H9 (cell line): ENCODE measurements at regions not wholly inside any gene's neighbourhood (a gene's known extent, or its start where the extent isn't known, plus 50 kb on each side); places are given as distances from the start of the nearest gene placed in this dataset.

Experiments
- DNase-seq: peaks from one replicate; pipeline ENCODE4 v3.0.0-alpha.2; 2017
- H2AFZ ChIP-seq: one replicate; pipeline ENCODE4 v1.6.1; 2013; ENCODE audit warnings: mild to moderate bottlenecking, low read length, control low read depth, moderate library complexity
- H2AK5ac ChIP-seq: 2 replicates; pipeline ENCODE4 v1.6.1; 2013; ENCODE audit warnings: low read length, control low read depth, mixed read lengths; ENCODE audit not compliant: insufficient read length
- H2BK120ac ChIP-seq: one replicate; pipeline ENCODE4 v1.6.1; 2013; ENCODE audit warnings: low read depth, mild to moderate bottlenecking, low read length, control low read depth, inconsistent platforms; ENCODE audit not compliant: poor library complexity, severe bottlenecking
- H2BK12ac ChIP-seq: 2 replicates; pipeline ENCODE4 v1.6.1; 2013; ENCODE audit warnings: low read length, control low read depth, mixed read lengths, low read depth; ENCODE audit not compliant: insufficient read length
- H2BK15ac ChIP-seq: 2 replicates; pipeline ENCODE4 v1.6.1; 2013; ENCODE audit warnings: low read depth, low read length, control low read depth
- H2BK20ac ChIP-seq: one replicate; pipeline ENCODE4 v1.6.1; 2013; ENCODE audit warnings: low read depth, mild to moderate bottlenecking, low read length, control low read depth, inconsistent platforms; ENCODE audit not compliant: poor library complexity, severe bottlenecking
- H2BK5ac ChIP-seq: 2 replicates; pipeline ENCODE4 v1.6.1; 2013; ENCODE audit warnings: low read length, control low read depth, mixed read lengths; ENCODE audit not compliant: insufficient read length
- H3K14ac ChIP-seq: 2 replicates; pipeline ENCODE4 v1.6.1; 2013; ENCODE audit warnings: low read length, control low read depth; ENCODE audit not compliant: insufficient read depth
- H3K18ac ChIP-seq: 2 replicates; pipeline ENCODE4 v1.6.1; 2013; ENCODE audit warnings: low read depth, mild to moderate bottlenecking, mixed read lengths, low read length, control low read depth; ENCODE audit not compliant: insufficient read length
- H3K23ac ChIP-seq: 2 replicates; pipeline ENCODE4 v1.6.1; 2013; ENCODE audit warnings: low read length, control low read depth, mixed read lengths, low read depth; ENCODE audit not compliant: insufficient read length
- H3K23me2 ChIP-seq: 2 replicates; pipeline ENCODE4 v1.6.1; 2013; ENCODE audit warnings: low read depth, mild to moderate bottlenecking, mixed read lengths, low read length, control low read depth; ENCODE audit not compliant: insufficient read length, poor library complexity, severe bottlenecking
- H3K27ac ChIP-seq: 2 replicates; pipeline ENCODE4 v1.5.1; 2013; ENCODE audit warnings: low read length, control low read depth, mixed read lengths, low read depth; ENCODE audit not compliant: insufficient read length
- H3K27me3 ChIP-seq: 2 replicates; pipeline ENCODE4 v1.6.1; 2013; ENCODE audit warnings: low read length, control low read depth, inconsistent platforms; ENCODE audit not compliant: insufficient read depth
- H3K4ac ChIP-seq: 2 replicates; pipeline ENCODE4 v1.6.1; 2013; ENCODE audit warnings: low read depth, mild to moderate bottlenecking, control low read depth, inconsistent platforms, low read length, moderate library complexity
- H3K4me1 ChIP-seq: 2 replicates; pipeline ENCODE4 v1.6.1; 2013; ENCODE audit warnings: low read length, control low read depth, inconsistent platforms; ENCODE audit not compliant: insufficient read depth
- H3K4me2 ChIP-seq: 2 replicates; pipeline ENCODE4 v1.6.1; 2013; ENCODE audit warnings: low read length, control low read depth, mixed read lengths; ENCODE audit not compliant: insufficient read length, insufficient read depth
- H3K56ac ChIP-seq: 2 replicates; pipeline ENCODE4 v1.6.1; 2013; ENCODE audit warnings: low read depth, mild to moderate bottlenecking, mixed read lengths, low read length, control low read depth; ENCODE audit not compliant: insufficient read length
- H3K79me1 ChIP-seq: 2 replicates; pipeline ENCODE4 v1.6.1; 2013; ENCODE audit warnings: low read depth, mild to moderate bottlenecking, moderate library complexity, low read length, control low read depth, inconsistent platforms; ENCODE audit not compliant: insufficient read depth, poor library complexity, severe bottlenecking
- H3K79me2 ChIP-seq: 2 replicates; pipeline ENCODE4 v1.6.1; 2013; ENCODE audit warnings: low read length, control low read depth, inconsistent platforms; ENCODE audit not compliant: insufficient read depth
- H3K9ac ChIP-seq: 2 replicates; pipeline ENCODE4 v1.6.1; 2013; ENCODE audit warnings: low read length, control low read depth, mixed read lengths; ENCODE audit not compliant: insufficient read length; ENCODE audit errors: extremely low read depth
- H3K9me3 ChIP-seq: one replicate; pipeline ENCODE4 v1.6.1; 2013; ENCODE audit warnings: low read depth, low read length, inconsistent platforms; ENCODE audit not compliant: control insufficient read depth
- H3T11ph ChIP-seq: one replicate; pipeline ENCODE4 v1.6.1; 2013; ENCODE audit warnings: mild to moderate bottlenecking, low read length, control low read depth, inconsistent platforms
- H4K20me1 ChIP-seq: one replicate; pipeline ENCODE4 v1.6.1; 2013; ENCODE audit not compliant: control insufficient read depth, insufficient read length, insufficient read depth
- H4K5ac ChIP-seq: 2 replicates; pipeline ENCODE4 v1.6.1; 2013; ENCODE audit warnings: low read depth, mild to moderate bottlenecking, mixed read lengths, low read length, control low read depth; ENCODE audit not compliant: insufficient read length
- H4K8ac ChIP-seq: replicated peaks from 2 replicates; pipeline ENCODE4 v1.6.1; 2013; ENCODE audit warnings: low read length, control low read depth, mixed read lengths, low read depth; ENCODE audit not compliant: insufficient read length
- H4K91ac ChIP-seq: 2 replicates; pipeline ENCODE4 v1.6.1; 2013; ENCODE audit warnings: low read depth, mild to moderate bottlenecking, moderate library complexity, mixed read lengths, low read length, control low read depth; ENCODE audit not compliant: insufficient read length
- H3K27ac Mint-ChIP-seq, 3 experiments: 2 replicates in 2 of 3; 3 replicates in 1 of 3; pipeline ENCODE4 v1.8.0; 2020 to 2021; ENCODE audit warnings: mixed read lengths in 3 of 3, mild to moderate bottlenecking in 1 of 3, moderate library complexity in 1 of 3
- H3K27me3 Mint-ChIP-seq: 2 replicates; pipeline ENCODE4 v1.8.0; 2021; ENCODE audit warnings: low read depth, mild to moderate bottlenecking, moderate library complexity, mixed read lengths
- H3K36me3 Mint-ChIP-seq, 3 experiments: 2 replicates in 2 of 3; 3 replicates in 1 of 3; pipeline ENCODE4 v1.8.0; 2020 to 2021; ENCODE audit warnings: low read depth in 3 of 3, mixed read lengths in 3 of 3; ENCODE audit not compliant: insufficient read depth in 1 of 3
- H3K4me1 Mint-ChIP-seq, 2 experiments: 2 replicates each; pipeline ENCODE4 v1.8.0; 2020; ENCODE audit warnings: mixed read lengths in 2 of 2
- H3K4me3 Mint-ChIP-seq, 2 experiments: 2 replicates in 1 of 2; 3 replicates in 1 of 2; pipeline ENCODE4 v1.8.0; 2020 to 2021; ENCODE audit warnings: mild to moderate bottlenecking in 2 of 2, mixed read lengths in 2 of 2, moderate library complexity in 1 of 2
- H3K9me3 Mint-ChIP-seq, 2 experiments: 2 replicates in 1 of 2; 3 replicates in 1 of 2; pipeline ENCODE4 v1.8.0; 2020; ENCODE audit warnings: mild to moderate bottlenecking in 2 of 2, mixed read lengths in 2 of 2, moderate library complexity in 1 of 2
- CTCF ChIP-seq: fragments of 200-600 bp; sonication (generic); conservative IDR thresholded peaks from 3 replicates; pipeline ENCODE4 v1.8.0; 2021; ENCODE audit warnings: antibody characterized with exemption, mild to moderate bottlenecking
- WGBS: extraction: QIAGEN DNeasy Blood & Tissue Kit; methylation state at CpG from one replicate; pipeline ENCODE4 v1.1.7; 2013; ENCODE audit warnings: missing lambda C conversion rate, low lambda C conversion rate, mixed read lengths; ENCODE audit not compliant: insufficient read length; ENCODE audit errors: extremely low coverage; 5-methylcytosine and 5-hydroxymethylcytosine counted together

- no peak overlapping the region for H4K91ac ChIP-seq
- no peak overlapping the region for H2AFZ ChIP-seq
- no peak overlapping the region for H3K4me2 ChIP-seq
- H2BK5ac ChIP-seq = no peak overlapping the region
- H4K8ac ChIP-seq = no peak overlapping the region
- H3K9ac ChIP-seq = no peak overlapping the region
- H3K23me2 ChIP-seq = no peaks in the 10 kb centered on the region
- no peaks in the 10 kb centered on the region for H3K27me3 ChIP-seq
- no peak for DNase-seq
- H3K4me1 ChIP-seq = no peaks in the 10 kb centered on the region
- H2BK15ac ChIP-seq = no peak overlapping the region
- no CpG with 5 or more reads among the region's 2 CpGs for WGBS
- Mint-ChIP-seq H3K27ac (no peak overlapping the region; a peak in 1 of 7 replicates), H3K36me3 (peaks cover 0 to 8% (median 1%) of the 10 kb centered on the region in 3 experiments; a peak in 2 of 7 replicates), H3K4me1 (no peaks in the 10 kb centered on the region), H3K27me3 (no peaks in the 10 kb centered on the region), H3K4me3 (no peak overlapping the region), H3K9me3 (peaks cover 6 to 10% of the 10 kb centered on the region in 2 experiments; a peak in 4 of 5 replicates)
- H3K27ac ChIP-seq = no peak overlapping the region
- no peak overlapping the region for H2BK12ac ChIP-seq
- H3K56ac ChIP-seq = no peak overlapping the region
- no peak overlapping the region for H2AK5ac ChIP-seq
- no peaks in the 10 kb centered on the region for H3K9me3 ChIP-seq
- H3K18ac ChIP-seq = no peak overlapping the region
- TF ChIP-seq CTCF = no peak
- no peak overlapping the region for H3T11ph ChIP-seq
- H2BK120ac ChIP-seq = no peak overlapping the region
- H2BK20ac ChIP-seq = no peak overlapping the region
- H3K79me2 ChIP-seq = no peaks in the 10 kb centered on the region
- no peaks in the 10 kb centered on the region for H4K20me1 ChIP-seq
- H3K14ac ChIP-seq = no peak overlapping the region
- H4K5ac ChIP-seq = no peak overlapping the region
- H3K79me1 ChIP-seq = no peaks in the 10 kb centered on the region
- H3K23ac ChIP-seq = no peak overlapping the region
- H3K4ac ChIP-seq = no peak overlapping the region
Observed at GRCh38 chr4:95715830-95716229, 124.1 kb upstream of the PDHA2 start.
